HG02884 (cell line): ENCODE measurements at regions not wholly inside any gene's neighbourhood (a gene's known extent, or its start where the extent isn't known, plus 50 kb on each side); places are given as distances from the start of the nearest gene placed in this dataset.

Experiments used
- ATAC-seq: cut with Tn5 transposase; IDR thresholded peaks from one replicate; pipeline ENCODE4 v1.9.1; 2021; ENCODE audit warnings: mild to moderate bottlenecking, moderate library complexity; ENCODE audit not compliant: unreplicated experiment

DNA sequence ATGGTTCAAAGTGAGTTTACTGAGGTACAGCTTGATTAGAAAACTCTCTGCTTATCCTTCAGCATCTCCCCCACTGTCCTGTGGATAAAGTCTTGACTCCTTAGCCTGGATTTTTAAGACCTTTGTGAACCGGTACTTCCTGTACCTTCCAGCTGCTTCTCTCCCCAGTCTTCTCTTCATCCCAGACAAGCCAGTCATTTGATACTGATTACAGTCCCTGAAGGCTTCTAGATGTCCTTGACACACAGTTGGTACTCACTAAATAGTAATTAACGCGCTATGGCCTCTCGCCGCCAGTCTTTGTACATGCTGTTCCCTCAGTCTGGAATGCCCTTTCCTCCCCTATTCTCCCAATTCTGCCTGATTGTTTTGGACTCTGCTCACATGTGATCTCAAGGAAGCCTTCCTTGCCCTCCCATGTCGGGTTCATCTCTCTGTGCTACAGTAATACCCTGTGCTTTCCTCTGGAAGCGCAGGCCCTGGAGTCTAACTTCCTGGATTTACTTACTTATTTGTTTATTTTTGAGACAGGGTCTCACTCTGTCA is 50.6 kb upstream of the PTGR2 start:
- ATAC-seq: no peak

DNA sequence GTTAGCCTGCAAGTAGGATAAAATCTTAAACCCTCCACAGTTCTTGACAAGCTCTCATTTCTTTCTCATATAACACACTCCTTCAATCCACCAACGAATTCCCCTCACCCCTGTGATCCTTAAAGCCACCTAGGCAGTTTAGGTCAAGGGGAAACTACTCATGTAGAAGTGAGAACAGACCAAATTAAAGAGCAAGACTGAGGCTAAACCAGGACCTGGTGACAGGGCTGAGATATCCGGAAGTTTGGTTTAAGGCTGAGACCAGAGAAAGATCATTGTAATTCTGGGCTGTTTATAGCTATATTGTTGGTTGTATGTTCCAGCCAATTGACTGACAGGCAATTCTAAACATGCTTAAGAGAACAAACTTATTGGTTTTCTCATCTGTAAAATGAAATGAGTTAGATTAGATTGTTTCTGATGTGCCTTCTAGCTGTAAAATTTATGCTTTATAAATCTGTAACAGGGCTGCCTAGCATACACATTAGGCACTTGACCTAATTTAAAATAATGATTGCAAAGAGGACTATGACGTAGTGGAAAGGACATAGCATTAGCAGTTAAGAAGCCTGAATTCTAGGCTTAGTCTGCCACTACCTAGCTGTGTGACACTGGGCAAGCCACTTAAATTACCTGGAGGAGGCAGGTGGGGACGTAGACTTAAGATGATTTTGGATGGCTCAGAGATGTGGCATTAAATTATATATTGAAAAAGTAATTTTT is 53.9 kb upstream of the PTGR2 start:
- ATAC-seq: no peak

DNA sequence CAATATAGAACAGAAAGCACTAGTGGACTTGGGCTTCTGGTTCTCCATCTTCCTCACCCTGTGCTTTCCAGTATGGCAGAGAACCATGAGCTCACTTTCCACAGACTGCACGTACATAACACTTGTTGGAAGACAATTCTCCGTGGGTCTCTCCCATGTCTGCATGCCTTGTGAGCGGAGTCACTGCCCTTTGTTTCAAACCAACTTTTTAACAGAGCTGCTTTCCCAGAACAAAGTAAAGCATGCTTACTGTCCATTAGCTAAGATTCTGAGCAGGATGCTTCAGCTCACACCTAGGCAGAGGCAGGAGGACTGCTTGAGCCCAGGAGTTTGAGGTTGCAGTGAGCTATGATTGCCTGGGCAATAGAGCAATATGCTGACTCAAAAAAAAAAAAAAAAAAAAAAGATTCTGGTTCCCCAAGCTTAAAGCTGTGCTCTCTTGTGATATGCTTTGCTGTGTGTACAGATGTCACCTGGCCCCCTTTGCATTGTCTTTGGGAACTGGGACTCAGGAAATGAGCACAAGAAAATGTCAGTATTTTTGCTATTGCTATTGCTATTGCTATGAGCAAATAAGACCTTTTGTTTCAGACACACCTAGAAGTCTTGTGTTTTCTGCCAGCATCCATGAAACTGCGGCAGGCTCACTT is 54.6 kb upstream of the PTGR2 start:
- ATAC-seq: no peak

DNA sequence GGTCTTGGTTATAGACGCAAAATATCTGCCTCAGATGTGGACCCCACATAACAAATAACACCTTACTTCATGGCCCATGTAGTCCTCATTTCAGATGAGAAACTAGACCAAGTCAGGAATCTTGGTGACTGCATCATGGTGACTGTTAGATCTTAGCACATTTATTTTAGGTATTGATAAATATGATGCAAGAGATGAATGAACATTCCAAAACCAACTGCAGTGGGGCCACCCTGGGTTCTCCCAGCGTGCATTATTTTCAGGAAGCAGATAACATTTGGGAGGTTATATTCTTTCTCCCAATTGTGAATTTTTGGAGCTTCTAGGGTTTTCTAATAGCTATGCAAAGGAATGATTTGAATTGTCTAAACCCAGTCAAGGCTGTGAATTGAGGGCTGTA is 55.2 kb upstream of the PTGR2 start:
- ATAC-seq: no peak

DNA sequence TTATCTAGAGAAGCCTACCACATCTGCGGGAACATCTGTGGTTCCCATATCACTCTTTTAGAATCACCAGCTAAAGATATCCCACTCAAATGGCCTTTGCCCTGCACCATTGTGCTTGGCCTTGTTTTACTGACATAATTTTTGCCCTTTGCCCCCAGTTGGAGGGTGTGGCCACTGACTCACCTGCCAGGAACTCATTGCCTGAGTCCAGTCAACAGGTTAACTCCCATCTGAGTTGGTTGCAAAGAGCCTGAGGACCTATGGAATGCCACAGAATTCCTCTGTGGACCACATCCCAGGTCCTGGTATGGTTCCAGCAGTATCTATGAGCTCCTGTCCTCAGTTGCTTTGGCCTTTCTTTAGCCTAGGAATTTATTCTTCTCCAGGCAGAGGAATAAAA is 55.7 kb upstream of the PTGR2 start:
- ATAC-seq: no peak

DNA sequence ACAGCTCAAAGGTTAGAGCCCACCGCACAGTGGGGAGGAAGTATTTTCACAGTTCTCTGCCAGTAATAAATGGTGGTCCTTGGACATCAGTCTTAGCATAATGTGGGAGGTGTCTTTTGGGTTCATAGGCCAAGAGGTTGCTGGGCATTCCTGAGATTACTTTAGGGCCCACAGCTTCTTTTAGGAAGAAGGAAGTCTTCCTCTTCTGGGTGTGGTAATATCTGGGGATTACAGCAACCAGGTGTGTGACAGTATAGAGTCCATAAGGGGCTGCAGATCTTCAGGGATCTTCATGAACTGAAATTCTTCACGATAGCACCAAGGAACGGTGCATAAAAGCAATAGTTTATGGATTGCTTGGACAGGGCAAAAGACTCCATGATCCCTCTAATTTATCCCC is 56.2 kb upstream of the PTGR2 start:
- no peak for ATAC-seq

DNA sequence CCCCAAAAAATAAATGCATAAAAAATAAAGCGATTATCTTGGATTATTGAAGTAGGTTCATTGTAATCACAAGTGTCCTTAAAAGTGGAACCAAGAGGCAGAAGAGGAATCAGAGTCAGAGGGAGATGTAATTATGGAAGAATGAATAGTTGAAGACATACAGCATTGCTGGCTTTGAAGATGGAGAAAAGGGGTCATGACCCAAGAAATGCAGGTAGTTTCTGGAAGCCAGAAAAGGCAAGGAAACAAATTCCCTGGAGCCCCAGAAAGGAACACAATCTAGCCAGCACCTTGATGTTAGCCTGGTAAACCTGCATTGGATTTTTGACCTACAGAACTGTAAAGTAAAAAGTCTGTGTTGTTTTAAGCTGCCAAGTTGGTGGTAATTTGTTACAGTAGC is 57.5 kb upstream of the PTGR2 start:
- no peak for ATAC-seq

DNA sequence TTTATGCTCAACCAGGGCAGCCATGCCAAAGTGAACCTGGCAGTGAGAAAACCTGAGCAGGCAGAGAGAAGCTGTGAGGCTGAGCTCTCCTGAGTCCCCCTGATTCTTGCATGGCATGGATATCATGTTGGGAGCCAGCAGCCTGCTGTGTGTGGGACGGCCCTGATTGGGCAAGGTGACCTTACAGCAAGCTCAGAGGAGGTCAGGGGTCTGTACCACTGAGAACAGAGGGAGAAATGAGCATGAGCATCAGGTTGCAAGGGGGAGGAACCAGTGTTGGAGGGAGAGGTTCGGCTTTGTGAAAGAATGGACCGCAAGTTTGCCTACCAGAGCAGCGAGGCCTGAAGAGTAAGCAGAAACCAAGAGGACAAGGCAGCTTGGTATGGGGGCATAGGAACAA is 59.1 kb upstream of the PTGR2 start:
- ATAC-seq: no peak

DNA sequence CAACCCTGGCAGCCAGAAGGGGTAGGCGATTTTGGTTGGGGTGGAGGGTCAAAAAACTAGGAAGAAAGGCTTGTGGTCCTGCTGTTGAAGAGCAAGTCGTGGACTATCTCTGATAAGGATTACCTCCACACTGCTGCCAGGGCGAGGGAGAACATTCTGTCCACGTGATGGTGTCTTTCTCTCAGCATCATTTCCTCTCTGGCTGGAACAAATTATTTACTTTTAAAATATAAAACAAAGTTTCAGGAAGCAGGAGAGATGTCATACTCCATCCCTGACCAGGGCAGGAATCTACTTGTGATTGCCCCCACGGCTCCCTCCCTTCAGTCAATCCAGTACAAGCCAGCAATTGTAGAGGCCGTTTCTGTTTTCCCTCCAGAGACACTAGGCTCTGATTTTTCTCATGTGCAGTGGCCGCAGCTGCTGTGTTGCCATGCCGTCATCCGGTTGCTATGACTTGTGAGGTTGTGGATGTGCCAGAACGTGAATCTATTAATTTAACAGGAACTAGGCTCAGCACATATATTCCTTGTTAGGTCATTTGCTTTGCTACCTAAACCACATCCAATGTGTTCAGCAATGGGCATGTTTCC is 61.5 kb upstream of the PTGR2 start:
- no peak for ATAC-seq

DNA sequence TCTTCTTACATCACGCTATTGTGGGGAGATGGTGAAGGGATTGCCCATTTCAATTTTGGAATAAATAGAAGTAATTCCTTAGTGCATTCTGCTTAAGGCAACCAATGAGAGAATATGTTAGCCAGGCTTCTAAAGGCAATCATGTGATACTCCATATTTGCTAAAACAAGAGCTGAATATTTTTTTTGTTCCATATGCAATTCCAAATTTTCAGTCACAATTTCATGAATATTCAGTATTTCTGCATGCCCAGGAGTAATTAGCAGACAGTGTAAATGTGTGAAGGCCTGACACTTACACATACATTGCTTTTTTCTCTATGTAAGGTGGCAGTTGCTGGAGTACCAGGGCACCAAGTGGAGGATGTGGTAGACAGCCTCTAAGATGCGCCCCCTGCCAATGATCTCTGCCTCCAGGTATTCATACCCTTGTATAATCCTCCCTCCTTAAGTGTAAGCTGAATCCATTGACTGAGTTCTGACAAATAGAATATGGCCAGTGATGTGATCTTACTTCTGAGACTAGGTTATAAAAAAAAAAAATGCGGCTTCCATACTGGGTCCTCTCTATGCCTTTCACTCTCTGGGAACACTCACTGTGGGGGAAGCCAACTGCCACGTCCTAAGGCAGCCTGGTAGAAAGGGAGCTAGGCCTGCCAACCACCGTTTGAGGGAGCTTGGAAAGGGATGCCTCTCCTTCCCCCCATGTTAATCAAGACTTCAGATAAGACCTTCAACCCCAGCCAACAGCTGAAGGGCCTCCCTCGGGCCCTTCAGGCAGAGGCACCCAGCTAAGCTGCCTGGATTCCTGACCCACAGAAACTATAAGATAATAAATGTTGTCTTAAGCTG is 62.7 kb upstream of the PTGR2 start:
- ATAC-seq: no peak

DNA sequence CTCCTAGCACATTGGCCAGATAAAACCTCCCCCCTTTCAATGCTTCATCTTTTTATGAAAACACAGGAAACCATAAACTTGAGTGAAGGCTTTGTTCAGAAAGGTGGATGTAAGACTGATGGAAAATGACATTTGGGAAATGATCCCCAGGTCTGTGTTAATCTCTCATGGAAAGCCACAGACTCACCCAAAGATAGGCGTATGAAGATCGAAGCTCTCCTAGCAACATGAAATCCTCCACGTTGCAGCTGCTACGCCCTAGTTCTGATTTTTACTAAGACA is 63.4 kb upstream of the PTGR2 start:
- no peak for ATAC-seq

DNA sequence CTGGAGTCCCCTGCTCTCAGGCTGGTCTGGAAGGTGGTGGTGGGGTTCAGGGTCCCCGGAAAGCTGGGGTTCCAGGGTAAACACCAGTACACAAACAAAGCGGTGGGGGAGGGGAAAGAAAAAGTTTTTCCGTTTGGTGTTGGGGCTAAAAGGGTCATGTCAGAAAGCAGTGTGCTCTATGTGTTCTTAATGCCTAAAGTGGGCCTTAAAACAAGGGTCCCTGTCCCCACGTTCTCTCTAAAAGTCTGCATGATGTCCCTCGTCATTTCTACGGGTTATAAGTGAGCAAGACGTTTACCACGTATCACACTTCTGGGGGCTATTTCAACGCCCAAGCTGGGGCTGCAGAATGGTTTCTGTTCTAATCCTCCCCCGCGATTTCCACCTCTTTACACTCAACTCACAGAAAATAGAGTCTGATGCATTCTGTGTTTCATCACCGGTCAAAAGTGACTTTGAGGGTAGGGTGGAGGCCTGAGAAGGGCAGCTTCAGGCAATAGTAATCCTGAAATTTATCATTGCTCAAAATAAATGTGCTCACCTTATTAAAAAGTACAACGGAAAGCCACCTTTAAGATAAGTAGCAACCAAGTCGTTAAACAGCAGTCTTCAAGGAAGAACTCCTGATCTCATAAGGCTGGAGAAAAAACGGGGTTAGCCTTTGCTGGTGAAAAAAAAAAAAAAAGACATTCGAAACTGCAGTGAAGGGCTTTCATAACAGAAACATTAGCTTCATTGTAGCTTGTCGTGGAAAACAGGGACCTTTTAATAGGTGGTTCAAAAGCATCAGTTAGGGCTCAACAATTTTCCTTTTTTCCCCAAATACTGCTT is 63.9 kb upstream of the PTGR2 start:
- ATAC-seq: no peak

DNA sequence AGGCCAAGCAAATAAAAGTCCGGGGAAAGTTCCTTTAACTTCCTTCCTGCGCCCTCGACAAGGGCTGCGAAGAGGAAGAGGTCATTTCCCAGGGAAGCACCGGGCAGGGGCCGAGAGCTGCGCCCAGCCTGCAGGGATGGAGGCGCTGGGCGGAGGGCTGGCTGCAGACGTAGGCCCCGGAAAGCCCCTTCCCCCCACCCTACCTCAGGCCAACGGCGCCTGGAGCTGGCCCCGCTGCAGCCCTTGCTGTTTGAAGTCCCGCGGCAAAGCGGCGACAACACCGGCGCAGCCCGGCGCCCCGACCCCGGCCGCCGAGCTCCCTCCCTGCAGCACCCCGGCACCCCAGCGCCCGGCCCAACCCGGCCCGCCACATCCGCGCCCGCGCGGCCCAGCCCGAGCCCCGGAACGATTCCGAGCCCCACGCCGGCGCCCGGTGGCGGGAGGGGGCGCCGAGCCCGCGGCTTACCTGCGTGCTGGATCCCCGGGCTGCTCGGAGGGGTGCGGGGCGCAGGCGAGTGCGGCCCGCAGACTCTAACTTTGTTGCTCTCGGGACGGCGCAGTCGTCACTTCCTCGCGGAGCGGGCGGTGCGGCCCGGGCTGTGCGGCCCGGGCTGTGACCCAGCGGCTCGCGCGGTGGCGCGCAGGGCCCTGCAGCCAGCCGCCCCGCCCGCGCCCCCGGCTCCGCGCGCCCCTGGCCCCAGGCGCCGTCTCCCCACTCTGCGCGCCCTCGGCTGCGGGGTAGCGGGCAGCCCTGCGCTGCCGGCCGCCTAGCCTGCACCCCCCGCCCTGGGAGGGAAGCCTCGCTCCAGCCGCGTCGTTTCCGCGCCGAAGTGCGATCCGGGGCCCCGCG is 64.8 kb upstream of the PTGR2 start:
- no peak for ATAC-seq

DNA sequence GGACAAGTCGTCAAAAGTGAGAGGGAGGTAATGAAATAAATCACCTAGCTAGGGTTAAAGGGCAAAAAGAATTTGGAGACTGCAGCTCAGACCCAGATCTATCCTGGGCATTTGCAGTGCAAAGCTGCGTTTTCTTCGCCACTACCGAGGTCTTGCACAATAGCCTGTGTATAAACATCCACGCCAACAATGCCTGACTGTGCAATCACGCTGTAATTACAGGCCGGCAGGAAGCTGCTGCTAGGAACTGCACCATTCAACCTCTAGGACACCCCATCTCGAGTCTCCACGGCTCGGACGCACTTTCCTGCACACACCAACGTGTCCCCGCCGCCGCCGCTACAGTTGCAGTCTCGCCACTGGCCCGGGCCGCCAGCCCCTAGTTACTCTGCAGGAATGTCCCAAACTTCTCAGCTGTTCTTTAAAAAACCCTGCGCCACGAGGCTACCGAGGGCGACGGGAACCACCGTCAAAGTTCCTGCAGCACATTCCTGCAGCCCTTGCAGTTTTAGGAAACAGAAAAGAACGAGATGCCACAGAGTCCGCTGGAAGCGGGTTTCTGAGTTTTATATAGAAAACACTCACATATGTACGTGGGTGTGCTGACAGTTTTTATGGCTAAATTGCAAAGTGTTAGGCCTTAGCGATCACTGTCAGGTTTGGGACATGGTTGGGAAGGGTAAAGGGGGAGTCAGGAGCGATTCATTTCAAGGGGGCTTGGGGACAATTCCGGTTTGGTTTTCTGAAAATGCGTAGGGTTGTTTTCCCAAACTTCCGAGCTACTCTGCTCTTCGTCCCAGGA is 65.6 kb upstream of the PTGR2 start:
- ATAC-seq: no peak

DNA sequence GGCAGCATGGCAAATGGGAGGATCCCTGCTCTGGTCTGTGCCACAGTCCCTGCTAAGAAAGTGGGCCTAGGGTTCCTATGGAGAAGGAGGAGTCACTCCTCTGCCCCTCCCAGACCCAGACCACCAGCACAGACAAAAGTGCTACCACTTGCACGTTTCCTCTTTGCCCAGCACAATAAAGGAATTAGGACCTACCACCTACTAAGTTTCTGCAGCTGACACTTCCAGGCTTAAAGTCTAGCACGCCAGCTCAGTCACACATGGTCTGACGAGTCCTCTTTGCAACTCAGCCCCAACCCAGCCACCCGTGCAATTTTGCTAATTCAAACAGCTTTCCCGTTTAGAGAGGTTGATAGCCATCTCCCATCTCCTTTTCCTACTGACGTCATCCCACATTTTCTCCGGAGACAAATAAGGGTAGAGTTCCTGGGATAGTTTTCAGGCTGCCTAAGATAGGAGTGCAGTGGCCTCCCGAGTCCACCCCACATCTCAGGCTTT is 66.2 kb upstream of the PTGR2 start:
- no peak for ATAC-seq

DNA sequence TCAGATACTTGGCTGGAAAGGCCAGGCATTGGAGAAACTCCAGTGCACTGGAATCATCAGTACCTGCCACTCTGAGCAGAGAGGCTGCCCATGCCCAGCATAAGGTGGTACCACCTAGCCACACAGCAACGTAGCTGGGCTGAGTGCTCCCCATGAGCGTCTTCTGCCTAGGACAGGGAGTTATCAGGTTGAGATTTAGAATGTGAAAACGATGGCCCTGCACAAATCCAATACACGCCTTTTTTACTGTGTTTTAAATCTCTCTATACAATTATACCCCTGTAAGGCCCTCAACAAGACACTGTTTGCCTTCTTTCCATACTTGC is 66.7 kb upstream of the PTGR2 start:
- no peak for ATAC-seq

DNA sequence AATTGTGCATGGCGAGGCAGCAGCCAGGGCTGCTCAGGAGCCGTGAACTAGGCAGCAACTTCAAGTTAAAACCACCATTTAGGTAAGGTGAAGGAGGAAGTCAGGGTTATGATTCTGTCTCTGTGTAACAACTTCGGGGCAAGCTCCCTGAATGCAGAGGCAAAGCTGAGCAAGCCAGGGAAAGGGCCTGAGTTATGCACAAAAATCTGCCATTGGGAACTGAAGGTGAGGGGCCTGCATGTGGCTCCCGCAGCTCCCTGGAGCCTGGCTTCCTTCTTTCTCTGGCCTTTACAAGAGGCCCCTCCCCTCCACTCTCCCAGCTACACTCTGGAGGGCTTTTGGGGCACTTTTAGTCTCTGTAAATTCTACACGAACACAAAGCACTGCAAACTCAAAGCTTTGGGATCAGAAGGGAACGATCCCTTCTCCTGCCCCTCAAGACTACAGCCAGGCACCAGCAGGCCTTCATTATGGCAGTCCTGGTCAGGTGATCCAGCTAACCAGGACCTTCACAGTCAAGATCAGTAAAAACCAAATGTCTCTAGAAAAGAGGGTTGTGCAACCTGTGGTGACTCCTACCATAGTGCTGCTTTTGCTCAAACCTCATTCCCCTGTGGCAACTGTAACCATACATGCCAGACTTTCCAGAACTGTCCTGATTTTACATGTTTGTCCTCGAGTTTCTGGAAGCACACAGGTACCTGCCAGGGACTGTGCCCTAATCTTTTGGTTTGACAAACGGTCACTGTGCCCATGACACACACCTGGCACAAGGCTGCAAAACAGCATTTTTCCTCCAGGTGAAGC is 67.2 kb upstream of the PTGR2 start:
- no peak for ATAC-seq

DNA sequence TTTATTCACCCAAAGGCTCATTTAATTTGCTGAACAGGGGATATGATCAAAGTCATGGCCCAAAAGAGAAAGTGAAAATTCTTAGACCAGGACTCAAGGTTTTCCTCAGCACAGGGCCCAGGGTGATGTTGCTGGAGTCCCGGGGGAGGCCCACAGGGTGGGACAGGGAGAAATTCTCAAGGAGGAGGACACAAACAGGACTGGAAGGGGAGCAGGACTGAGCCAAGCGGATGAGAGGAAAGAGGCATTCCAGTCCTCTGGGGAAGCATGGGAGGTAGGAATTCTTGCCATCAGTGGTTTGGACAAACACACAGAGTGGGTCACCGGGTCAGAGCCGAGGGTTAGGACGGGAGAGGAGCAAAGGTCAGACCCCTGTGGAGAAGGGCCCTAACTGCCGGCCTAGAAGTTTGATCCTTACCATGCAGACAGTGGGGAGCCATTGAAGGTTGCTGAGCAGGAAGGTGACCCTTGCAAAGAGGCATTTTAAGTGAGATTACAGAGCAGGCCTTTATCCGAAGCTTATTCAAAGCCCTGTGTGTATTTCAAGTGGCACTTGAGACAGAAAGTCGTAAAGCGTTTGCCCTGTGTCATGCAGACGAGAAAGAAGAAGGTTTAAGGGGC is 68.4 kb upstream of the PTGR2 start:
- ATAC-seq: no peak
